B cell (primary cell): ENCODE measurements at regions not wholly inside any gene's neighbourhood (a gene's known extent, or its start where the extent isn't known, plus 50 kb on each side); places are given as distances from the start of the nearest gene placed in this dataset.

Source experiments
- EZH2 ChIP-seq: IDR thresholded peaks from 2 replicates; pipeline ENCODE4 v1.6.1; 2012; ENCODE audit warnings: borderline replicate concordance, low read depth, mild to moderate bottlenecking, moderate library complexity, low read length; ENCODE audit not compliant: insufficient read depth, poor library complexity, severe bottlenecking
- TF ChIP-seq, protein P1 (sequence below): fragments of 200-600 bp; IDR thresholded peaks from one replicate; pipeline ENCODE4 v1.8.0; 2022; ENCODE audit warnings: antibody characterized with exemption, mild to moderate bottlenecking

DNA sequence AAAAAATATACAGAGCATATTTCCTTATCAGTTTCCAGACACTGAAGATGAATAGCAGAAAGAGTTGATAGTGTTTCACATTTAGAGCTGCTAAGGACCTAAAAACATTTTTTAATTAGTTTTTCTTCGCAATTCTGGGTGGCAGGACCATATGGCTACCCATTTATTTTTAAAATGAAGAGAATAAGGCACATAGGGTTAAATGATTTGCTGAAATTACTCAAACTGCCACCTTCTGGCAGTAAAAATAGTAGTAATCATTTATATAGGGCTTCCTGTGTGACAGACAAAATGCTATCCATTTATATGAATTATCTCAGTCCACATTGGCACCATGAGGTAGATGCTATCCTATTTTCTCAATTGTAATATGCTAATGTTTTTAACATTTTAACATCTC, 108.6 kb upstream of the CCDC196 start:
- no peak for TF ChIP-seq EZH2
- TF ChIP-seq, protein P1, sequence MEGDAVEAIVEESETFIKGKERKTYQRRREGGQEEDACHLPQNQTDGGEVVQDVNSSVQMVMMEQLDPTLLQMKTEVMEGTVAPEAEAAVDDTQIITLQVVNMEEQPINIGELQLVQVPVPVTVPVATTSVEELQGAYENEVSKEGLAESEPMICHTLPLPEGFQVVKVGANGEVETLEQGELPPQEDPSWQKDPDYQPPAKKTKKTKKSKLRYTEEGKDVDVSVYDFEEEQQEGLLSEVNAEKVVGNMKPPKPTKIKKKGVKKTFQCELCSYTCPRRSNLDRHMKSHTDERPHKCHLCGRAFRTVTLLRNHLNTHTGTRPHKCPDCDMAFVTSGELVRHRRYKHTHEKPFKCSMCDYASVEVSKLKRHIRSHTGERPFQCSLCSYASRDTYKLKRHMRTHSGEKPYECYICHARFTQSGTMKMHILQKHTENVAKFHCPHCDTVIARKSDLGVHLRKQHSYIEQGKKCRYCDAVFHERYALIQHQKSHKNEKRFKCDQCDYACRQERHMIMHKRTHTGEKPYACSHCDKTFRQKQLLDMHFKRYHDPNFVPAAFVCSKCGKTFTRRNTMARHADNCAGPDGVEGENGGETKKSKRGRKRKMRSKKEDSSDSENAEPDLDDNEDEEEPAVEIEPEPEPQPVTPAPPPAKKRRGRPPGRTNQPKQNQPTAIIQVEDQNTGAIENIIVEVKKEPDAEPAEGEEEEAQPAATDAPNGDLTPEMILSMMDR, result no peak
